ENCODE measurements at regions not wholly inside any gene's neighbourhood (a gene's known extent, or its start where the extent isn't known, plus 50 kb on each side); places are given as distances from the start of the nearest gene placed in this dataset.
"Not testable (repeated sequence)": the region's sequence is repeated elsewhere in the genome, so short reads cannot be mapped to it uniquely, and the experiment has no call there.

DNA sequence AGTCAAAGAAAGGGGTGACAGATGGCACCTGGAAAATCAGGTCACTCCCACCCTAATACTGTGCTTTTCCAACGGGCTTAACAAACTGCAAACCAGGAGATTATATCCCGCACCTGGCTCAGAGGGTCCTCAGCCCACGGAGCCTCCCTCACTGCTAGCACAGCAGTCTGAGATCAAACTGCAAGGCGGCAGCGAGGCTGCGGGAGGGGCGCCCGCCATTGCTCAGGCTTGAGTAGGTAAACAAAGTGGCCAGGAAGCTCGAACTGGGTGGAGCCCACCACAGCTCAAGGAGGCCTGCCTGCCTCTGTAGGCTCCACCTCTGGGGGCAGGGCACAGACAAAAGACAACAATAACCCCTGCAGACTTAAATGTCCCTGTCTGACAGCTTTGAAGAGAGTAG, 445.6 kb upstream of the OLFM3 start:
- not testable (repeated sequence) for TF ChIP-seq HDGF (IDR thresholded peaks at IDR 0.05; ENCODE audit: borderline replicate concordance); L3MBTL2 (conservative IDR thresholded peaks at IDR 0.05); FOXA1 (IDR thresholded peaks at IDR 0.05); SP1 (IDR thresholded peaks at IDR 0.05); FOXM1 (IDR thresholded peaks at IDR 0.05; ENCODE audit: borderline replicate concordance); FOXK2 (IDR thresholded peaks at IDR 0.05); SUZ12 (IDR thresholded peaks at IDR 0.05); ELF4 (IDR thresholded peaks at IDR 0.05)
- TF ChIP-seq, protein P1, sequence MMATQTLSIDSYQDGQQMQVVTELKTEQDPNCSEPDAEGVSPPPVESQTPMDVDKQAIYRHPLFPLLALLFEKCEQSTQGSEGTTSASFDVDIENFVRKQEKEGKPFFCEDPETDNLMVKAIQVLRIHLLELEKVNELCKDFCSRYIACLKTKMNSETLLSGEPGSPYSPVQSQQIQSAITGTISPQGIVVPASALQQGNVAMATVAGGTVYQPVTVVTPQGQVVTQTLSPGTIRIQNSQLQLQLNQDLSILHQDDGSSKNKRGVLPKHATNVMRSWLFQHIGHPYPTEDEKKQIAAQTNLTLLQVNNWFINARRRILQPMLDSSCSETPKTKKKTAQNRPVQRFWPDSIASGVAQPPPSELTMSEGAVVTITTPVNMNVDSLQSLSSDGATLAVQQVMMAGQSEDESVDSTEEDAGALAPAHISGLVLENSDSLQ (IDR thresholded peaks at IDR 0.05) = not testable (repeated sequence)

Data from HEK293T (cell line).